HG02798 (cell line): ENCODE measurements at regions not wholly inside any gene's neighbourhood (a gene's known extent, or its start where the extent isn't known, plus 50 kb on each side); places are given as distances from the start of the nearest gene placed in this dataset.
"Not testable (repeated sequence)": the region's sequence is repeated elsewhere in the genome, so short reads cannot be mapped to it uniquely, and the experiment has no call there.

ENCODE experiments used
- ATAC-seq: cut with Tn5 transposase; IDR thresholded peaks from one replicate; pipeline ENCODE4 v1.9.1; 2021; ENCODE audit warnings: mild to moderate bottlenecking; ENCODE audit not compliant: unreplicated experiment, poor library complexity

DNA sequence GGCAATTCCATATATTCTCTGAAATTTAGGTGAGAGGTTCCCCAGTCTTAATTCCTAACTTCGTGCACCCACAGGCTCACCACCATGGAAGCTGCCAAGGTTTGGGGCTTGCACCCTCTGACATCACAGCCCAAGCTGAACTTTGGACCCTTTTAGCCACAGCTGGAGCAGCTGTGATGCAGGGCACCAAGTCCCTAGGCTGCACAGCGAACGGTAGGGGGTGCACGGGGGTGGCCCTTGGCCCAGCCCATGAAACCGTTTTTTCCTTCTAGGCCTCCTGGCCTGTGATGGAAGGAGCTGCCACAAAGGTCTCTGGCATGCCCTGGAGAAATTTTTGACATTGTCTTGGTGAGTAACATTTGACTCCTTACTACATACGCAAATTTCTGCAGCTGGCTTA is 251.9 kb upstream of the GRM3 start:
- no peak for ATAC-seq

DNA sequence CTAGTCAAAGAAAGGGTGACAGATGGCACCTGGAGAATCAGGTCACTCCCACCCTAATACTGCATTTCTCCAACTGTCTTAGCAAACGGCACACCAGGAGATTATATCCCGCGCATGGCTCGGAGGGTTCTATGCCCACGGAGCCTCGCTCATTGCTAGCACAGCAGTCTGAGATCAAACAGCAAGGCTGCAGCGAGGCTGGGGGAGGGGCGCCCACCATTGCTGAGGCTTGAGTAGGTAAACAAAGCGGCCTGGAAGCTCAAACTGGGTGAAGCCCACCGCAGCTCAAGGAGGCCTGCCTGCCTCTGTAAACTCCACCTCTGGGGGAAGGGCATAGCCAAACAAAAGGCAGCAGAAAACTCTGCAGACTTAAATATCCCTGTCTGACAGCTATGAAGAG is 268.1 kb upstream of the GRM3 start:
- ATAC-seq = not testable (repeated sequence)

DNA sequence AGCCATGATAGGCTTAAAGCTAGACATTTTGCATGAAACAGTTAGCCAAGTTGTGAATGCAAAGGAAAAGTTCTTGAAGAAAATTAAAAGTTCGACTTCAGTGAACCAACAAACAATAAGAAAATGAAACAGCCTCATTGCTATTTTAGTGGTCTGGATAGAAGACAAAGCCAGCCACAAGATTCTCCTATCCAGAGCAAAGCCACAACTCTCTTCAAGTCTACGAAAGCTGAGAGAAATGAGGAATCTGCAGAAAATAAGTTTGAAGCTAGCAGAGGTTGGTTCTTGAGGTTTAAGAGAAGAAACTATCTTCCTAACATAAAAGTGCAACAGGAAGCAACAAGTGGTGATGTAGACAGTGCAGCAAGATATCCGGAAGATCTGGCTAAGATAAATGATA is 271.4 kb upstream of the GRM3 start:
- ATAC-seq = no peak

DNA sequence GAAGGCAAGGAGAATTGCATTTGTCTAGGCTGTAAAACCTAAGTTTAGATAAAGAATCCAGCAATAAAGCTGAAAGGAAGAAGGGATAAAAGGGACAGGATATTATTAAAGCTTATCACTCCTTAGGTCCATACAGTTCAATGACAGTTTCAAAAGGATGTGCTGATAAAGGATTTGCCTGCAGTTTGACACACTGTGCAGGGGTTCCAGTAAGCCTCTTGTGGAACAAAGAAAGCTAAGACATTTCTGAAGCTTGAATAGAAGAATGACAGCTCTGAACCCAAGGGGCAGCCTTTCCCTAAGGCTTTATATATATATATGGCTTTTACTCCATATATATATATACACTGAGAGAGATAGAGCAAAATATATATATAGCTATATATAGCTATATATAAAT is 276.8 kb upstream of the GRM3 start:
- ATAC-seq = no peak

DNA sequence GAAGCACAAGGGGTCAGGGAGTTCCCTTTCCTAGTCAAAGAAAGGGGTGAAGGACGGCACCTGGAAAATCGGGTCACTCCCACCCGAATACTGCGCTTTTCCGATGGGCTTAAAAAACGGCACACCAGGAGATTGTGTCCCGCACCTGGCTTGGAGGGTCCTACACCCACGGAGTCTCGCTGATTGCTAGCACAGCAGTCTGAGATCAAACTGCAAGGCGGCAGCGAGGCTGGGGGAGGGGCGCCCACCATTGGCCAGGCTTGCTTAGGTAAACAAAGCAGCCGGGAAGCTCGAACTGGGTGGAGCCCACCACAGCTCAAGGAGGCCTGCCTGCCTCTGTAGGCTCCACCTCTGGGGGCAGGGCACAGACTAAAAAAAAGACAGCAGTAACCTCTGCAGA is 303.3 kb upstream of the GRM3 start:
- not testable (repeated sequence) for ATAC-seq

DNA sequence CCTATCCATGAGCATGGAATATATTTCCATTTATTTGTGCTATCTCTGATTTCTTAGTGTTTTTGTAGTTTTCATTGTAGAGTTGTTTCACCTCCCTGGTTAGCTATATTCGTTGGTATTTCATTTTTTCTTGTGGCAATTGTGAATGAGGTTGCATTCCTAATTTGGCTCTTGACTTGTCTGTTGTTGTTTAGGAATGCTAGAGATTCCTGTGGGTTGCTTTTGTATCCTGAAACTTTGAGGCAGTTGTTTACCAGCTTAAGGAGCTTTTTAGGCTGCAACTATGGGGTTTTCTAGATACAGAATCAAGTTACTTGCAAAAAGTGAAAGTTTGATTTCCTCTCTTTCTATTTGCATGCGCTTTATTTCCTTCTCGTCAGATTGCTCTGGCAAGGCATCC is 304.7 kb upstream of the GRM3 start:
- no peak for ATAC-seq

DNA sequence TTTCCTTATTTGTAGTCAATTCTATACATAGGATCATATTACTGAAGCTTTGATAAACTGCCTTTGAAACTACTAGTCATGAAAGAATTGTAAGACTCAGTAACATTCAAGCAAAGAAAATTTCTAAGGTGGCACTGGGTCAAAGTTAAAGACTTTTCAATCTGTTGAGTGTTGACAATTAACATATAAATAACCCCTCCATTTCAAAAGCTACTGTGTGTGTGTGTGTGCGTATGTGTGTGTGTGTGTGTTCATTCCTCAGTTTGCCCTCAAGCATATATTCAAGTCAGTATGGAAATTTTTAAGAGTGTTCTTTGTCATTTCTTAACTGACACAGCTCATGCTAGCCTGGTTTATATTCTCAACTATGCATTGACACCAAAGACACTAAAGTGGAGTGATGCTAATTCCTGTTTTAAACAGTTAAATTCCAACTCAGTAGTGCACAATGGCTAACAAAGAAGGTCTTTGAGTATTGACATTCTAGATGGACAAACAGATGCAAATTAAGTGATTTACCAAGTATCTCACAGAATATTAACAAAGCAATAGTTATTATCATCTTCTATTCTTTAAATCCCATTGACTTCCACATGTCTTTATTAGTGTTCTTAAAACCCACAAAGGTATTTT is 314.8 kb upstream of the GRM3 start:
- ATAC-seq = no peak

DNA sequence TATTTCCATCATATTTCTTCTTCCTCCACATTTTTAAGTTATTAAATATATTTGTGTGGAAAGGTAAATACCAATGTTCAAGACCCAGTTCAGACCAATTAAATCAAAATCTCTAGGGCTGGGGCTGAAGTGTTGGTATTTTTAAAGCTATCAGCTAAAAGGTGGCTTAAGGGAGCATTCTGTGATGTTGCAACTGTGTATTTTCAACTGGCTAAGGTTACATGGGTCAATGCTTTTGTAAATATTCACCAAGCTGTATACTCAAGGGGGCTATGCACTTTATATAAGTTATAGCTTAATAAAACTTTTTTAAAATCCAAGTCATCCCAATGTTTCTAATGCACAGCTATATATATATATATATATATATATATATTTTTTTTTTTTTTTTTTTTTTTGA is 316.9 kb upstream of the GRM3 start:
- no peak for ATAC-seq

DNA sequence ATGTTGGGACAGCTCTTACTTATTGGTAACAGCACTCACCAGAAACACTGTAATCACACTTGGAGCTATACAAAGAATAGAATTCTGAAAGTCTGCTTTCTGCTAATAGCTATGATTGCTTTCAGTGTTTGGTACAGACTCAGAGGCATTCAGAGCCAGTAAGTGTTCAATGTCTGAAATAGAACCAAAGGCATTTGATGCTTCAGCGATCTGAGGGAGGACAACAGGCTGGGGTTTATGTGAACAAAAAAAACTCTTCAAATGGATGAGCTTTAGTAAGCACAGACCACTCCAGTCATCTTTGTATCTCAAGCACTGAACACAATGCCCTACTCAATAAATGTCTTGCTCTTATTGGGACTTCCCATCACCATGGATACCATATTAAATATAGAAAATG is 322.8 kb upstream of the GRM3 start:
- ATAC-seq = no peak

DNA sequence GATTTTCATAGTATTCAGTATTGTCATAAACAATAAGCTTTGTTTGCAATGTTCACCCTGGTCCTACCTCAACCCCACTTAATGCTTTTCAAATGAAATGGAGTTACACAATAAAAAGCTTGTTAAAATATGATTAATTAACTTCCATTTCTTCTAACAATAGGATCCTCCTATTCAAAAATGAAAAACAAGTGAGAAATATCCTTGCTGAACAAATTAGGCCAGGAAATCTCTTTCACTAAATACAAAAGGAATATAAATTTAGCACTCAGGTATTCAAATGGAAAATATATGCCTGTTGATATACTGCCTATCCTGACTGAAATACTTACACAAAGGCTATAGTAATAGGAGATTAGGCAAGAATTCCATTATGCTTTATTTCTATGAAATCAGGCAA is 323.4 kb upstream of the GRM3 start:
- ATAC-seq = no peak

DNA sequence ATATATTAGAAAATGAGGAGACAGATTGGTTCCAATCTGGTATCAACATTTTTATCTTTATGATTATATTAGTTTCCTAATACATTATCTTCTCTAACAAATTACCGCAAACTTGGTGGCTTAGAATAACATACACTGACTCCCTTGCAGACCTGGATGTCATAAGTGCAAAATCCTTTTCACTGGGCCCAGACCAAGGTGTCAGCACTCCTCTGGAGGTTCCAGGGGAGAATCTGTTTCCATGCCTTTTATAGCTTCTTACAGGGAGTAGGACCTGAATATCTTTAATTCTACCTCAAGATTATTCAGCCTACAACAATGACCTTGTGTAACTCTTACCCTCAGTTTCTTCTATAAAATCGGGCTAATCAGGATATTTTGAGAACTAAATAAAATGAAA is 329.9 kb upstream of the GRM3 start:
- ATAC-seq = no peak

DNA sequence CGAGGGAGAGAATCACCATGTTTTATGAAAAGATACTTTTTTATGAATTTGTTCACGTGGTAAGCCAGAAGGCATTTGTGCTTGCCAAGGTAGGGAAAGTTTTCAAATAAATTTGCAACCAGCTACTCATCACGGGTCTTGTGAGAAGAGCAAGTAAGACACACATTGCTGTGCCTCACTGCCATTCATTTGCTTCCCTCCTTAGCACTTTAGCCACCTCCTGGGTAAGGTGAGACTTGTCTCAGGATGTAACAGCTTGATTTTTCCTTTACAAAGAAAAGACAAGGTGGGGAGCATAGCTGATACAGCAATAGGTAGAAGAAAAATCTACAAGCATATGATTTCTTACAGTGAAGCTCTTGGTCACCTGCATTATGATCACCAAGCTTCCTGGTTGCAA is 342.4 kb upstream of the GRM3 start:
- no peak for ATAC-seq

DNA sequence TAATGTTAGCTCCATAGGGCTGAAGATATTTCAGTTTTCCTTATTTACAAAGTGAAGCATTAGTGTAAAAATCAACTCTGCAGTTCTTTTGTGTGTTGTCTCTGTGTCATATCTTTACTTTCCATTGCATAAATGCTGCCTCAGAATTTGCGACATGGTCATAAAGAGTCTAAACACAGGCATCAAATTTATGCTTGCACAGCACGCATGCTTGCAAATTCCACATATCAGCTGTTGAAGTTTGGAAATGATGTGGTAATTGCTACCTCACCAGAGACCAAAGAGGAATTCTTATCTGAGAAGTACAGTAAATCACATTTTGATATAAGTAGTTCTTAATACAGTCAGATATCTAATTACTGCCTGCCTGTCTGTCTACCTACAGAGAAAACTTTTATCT is 348.2 kb upstream of the GRM3 start:
- ATAC-seq = no peak

DNA sequence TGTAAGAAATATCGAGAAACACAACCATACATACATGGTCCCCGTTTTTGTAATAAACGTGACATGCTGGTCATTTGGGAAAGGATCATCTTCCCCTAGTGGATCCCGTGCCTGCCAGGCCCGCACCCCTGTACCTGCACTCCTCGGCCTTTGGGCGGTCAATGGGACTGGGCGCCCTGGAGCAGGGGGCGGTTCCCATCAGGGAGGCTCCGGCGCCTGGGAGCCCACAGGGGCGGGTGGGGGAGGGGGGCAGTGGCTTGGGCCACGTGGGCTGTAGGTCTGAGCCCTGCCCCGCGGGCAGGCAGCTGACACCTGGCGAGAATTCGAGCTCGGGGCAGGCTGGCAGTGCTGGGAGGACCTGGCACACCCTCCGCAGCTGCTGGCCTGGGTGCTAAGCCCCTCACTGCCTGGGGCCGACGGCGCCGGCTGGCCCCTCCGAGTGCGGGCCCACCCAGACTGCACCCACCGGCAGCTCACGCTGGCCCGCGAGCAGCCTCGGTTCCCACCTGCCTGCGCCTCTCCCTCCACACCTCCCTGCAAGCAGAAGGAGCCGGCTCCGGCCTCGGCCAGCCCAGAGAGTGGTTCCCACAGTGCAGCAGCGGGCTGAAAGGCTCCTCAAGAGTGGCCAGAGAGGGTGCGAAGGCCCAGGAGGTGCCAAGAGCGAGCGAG is 361.6 kb upstream of the GRM3 start:
- ATAC-seq = no peak

DNA sequence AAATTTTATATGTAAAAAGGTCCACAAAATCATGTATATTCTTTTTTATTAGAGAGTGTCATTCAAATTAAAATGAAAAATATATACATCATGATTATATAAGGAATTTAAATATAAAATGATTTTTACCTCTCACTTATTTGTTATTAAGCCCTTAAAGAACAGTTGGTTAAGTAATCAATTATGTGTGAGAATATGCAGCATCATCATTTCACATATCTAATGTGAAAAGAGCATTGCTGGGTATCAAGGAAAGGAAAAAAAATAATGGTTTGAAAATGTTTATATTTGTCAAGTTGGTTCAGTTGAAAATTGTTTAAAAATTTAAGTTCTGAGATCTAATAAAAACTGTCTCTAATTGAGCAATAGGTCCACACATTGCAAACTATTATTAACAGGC is 363.6 kb upstream of the GRM3 start:
- no peak for ATAC-seq

DNA sequence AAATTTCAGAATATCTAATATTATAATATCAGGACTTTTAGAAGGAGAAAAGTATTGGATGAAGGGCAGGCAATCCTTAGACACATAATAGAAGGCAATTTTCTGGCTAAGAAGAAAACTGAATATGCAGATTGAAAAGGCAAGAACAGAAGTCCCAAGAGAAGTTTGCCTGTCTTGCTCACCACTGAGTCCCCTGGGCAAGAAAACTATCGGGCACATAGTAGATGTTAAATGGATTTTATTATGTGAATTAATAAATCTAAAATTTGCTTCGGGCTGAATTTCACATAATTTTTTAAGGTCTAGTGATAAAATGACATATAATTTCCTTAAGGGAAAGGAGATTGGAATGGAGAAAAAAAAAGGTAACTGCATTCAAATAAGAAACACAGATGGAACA is 380.9 kb upstream of the GRM3 start:
- no peak for ATAC-seq

DNA sequence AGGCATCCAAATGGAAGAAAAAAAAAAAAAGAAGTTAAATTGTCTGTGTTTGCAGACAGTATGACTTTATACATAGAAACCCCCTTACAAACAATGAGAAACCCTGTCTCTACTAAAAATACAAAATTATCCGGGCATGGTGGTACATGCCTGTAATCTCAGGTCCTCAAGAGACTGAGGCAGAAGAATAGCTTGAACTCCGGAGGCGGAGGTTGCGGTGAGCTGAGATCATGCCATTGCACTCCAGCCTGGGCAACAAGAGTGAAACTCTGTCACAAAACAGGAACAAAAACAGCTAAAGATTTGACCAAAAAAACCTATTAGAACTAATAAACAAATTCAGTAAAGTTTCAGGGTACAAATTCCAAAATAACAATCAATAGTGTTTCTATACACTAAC is 385.8 kb upstream of the GRM3 start:
- ATAC-seq = no peak

DNA sequence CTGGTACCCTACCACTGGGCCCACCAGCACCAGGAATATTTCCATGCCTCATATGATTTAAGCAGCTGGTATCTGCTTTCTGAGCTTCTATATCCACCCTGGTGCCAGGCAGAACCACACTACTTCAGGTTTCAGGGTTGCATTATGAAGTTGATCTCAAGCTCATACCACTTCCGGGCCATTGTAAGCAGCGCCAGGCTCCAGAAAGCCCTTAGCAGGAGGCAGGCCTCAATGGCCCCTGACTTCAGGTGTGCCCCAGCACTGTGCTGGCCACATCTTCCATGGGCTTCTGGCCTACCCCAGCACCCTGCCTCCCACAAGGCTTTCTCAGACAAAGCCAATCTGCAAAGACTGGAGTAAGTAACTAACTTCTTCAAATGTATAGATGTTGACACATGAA is 391.3 kb upstream of the GRM3 start:
- no peak for ATAC-seq

DNA sequence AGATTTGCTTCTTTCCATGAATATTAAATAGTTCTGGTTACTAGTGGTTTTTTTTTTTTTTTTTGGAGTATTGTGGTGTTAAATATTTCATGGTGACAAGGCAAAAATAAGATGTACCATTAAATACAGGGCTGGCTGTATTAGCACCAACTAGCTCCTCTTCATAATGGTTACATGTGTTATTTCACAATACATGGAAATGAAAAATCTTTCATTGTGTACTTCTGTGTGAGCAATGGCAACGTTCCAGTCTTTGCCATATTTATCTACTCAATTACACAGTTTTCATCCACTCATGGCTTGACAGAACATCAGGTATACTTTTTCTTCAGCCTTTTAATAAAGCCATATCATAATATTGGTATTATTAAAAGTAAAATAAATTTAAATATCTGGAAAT is 394.7 kb upstream of the GRM3 start:
- ATAC-seq = no peak

DNA sequence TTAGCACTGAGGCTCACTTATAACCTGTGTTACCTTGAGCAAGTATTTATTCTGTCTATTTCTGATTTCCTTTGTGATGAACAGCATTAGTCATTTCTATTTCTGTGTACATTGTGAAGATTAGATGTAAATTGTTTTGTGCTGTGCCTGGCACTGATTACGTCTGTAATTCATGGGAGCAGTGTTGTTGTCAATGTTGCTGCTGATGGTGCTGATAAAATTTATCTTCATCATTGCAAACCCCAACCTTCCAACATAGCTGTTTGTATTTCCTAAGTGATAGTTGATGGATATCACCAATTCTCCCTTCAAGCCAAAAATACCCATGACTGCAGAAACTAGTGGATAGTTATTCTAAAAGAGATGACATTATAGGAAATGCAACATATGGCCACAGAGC is 400.5 kb upstream of the GRM3 start:
- no peak for ATAC-seq

DNA sequence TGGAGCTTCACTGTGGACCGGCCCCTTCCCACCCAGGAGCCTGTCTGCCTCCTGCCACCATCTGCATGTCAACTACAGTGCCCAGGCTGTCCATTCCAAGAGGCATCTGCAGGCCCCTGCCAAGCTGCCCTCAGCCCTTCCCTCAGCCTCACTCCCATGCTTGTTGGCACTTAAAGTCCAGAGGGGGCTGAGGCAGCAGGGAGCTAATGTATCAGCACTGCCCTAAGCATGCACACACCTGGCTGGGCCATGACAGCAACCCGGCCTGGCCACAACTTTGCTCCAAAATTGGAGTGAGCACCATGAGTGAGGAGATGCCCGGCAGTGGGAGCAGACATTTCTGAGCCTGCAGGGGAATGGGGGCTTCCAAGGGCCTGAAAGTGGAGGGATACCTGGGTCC is 417.5 kb upstream of the GRM3 start:
- no peak for ATAC-seq

DNA sequence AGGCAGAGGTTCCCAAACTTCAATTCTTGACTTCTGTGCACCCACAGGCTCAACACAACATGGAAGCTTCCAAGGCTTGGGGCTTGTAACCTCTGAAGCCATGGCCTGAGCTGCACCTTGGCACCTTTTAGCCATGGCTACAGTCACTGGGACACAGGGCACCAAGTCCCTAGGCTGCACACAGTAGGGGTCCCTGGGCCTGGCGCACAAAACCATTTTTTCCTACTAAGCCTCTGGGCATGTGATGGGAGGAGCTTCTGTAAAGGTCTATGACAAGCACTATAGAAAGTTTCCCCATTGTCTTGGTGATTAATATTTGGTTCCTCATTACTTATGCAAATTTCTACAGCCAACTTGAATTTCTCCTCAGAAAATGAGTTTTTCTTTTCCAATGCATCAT is 420.9 kb upstream of the GRM3 start:
- no peak for ATAC-seq

DNA sequence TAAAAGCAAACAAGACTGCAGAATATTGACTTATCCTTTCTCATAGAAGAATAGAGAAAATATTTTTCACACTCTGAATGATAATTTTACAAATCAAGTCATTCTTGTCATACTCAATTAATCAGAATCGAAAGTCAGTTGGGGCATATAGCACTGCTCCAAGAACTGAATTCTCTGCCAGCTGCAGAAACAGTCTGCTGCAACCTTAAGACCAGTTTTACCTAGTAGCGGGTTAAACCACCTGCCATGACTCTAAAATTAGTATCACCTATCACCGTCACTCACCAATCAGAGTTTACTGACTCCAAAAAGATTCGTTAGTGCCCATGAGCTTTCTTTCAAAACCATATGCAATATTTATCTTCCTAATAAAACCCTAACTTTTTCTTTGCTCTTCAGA is 429.0 kb upstream of the GRM3 start:
- ATAC-seq = no peak
